CD4-positive, alpha-beta T cell (primary cell): ENCODE measurements at regions not wholly inside any gene's neighbourhood (a gene's known extent, or its start where the extent isn't known, plus 50 kb on each side); places are given as distances from the start of the nearest gene placed in this dataset.

Source experiments
- ATAC-seq: fragments of 200-7000 bp; cut with Tn5 transposase; one replicate; pipeline ENCODE4 v1.10.0; 2022; ENCODE audit warnings: mild to moderate bottlenecking; ENCODE audit not compliant: poor library complexity
- CTCF ChIA-PET: fragments of 350-600 bp; sonication (Branson Sonifier 250); formaldehyde crosslinking; loops from one replicate; lab custom pipeline; 2021; ENCODE audit warnings: antibody characterized with exemption, inconsistent platforms; lab: Charles Lee
- POLR2A ChIA-PET: fragments of 350-600 bp; sonication (Branson Sonifier 250); formaldehyde crosslinking; loops from one replicate; lab custom pipeline; 2021; ENCODE audit warnings: antibody characterized with exemption, inconsistent platforms; lab: Charles Lee
- DNase-seq, 14 experiments: peaks; one replicate each; pipeline ENCODE4 v3.0.0-alpha.2; 2013 to 2020; ENCODE audit warnings: mixed read lengths in 2 of 14
- H3K27ac ChIP-seq, 2 donors: one replicate each; pipeline versions ENCODE4 v1.5.1 to v1.7.0; 2013; ENCODE audit warnings: low read length in 2 of 2, low read depth in 1 of 2, mild to moderate bottlenecking in 1 of 2
- H3K27me3 ChIP-seq, 2 experiments: 1 replicate in 1 of 2; 2 replicates in 1 of 2; pipeline versions ENCODE4 v1.6.1 to v1.7.0; 2013; ENCODE audit warnings: low read length in 2 of 2, control low read depth in 1 of 2, mild to moderate bottlenecking in 1 of 2, moderate library complexity in 1 of 2; ENCODE audit not compliant: insufficient read depth in 2 of 2, control insufficient read depth in 1 of 2
- H3K36me3 ChIP-seq: one replicate; pipeline ENCODE4 v1.6.1; 2013; ENCODE audit warnings: low read length, control low read depth; ENCODE audit not compliant: insufficient read depth
- H3K4me1 ChIP-seq: one replicate; pipeline ENCODE4 v1.6.1; 2013; ENCODE audit warnings: low read length, control low read depth; ENCODE audit not compliant: insufficient read depth
- H3K4me3 ChIP-seq: one replicate; pipeline ENCODE4 v1.5.1; 2013; ENCODE audit warnings: mild to moderate bottlenecking, low read length, moderate library complexity
- H3K9me3 ChIP-seq, 2 experiments: 1 replicate in 1 of 2; 2 replicates in 1 of 2; pipeline versions ENCODE4 v1.6.1 to v1.7.0; 2013; ENCODE audit warnings: low read length in 2 of 2, mild to moderate bottlenecking in 2 of 2, control low read depth in 1 of 2, moderate library complexity in 1 of 2; ENCODE audit not compliant: control insufficient read depth in 1 of 2, insufficient read depth in 1 of 2
- H3K27ac Mint-ChIP-seq: one replicate; pipeline ENCODE4 v1.8.0; 2020; ENCODE audit warnings: mixed read lengths
- H3K27me3 Mint-ChIP-seq: one replicate; pipeline ENCODE4 v1.8.0; 2021; ENCODE audit warnings: mixed read lengths
- H3K36me3 Mint-ChIP-seq: one replicate; pipeline ENCODE4 v1.8.0; 2021; ENCODE audit warnings: low read depth, mixed read lengths
- H3K4me1 Mint-ChIP-seq: one replicate; pipeline ENCODE4 v1.8.0; 2021; ENCODE audit warnings: low read depth, mixed read lengths
- H3K4me3 Mint-ChIP-seq: one replicate; pipeline ENCODE4 v1.8.0; 2020; ENCODE audit warnings: mild to moderate bottlenecking, mixed read lengths
- H3K9me3 Mint-ChIP-seq: one replicate; pipeline ENCODE4 v1.8.0; 2020; ENCODE audit warnings: mixed read lengths
- intact Hi-C, 2 experiments: fragments of 100-400 bp; cut with DNase I in 1 of 2; cut with micrococcal nuclease in 1 of 2; formaldehyde crosslinking; loops; one replicate each; pipeline versions ENCODE4 v1.15.1 to v1.9.0; 2023 to 2025; cut with DNase I, micrococcal nuclease
- TF ChIP-seq, protein P1 (sequence below): fragments of 200-600 bp; IDR thresholded peaks from one replicate; pipeline ENCODE4 v1.8.0; 2022; ENCODE audit warnings: antibody characterized with exemption, mild to moderate bottlenecking

DNA sequence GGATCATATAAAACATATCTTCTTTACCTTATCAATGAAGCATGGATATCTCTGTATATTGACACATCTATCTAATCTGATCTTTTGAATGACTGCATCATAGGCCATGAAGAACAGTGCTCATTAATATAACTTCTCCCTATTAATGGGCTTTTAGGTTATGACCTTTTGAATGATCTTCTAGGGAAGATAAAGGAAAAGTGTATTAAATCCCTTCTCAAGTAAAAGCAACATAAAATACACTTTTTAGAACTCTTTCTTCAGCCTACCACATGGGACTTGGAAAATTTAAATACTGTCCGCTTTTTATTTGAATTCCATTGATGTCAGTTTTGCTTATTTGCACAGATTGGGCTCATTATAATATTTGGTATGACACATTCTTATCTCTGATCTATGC is 425.4 kb downstream of the MED13L start:
- Histone ChIP-seq H3K4me1 (no peaks in the 10 kb centered on the region), H3K27me3 (peaks cover 3 to 4% of the 10 kb centered on the region in 2 experiments), H3K36me3 (no peaks in the 10 kb centered on the region), H3K27ac (no peak overlapping the region), H3K9me3 (peaks cover 0 to 4% of the 10 kb centered on the region in 2 experiments), H3K4me3 (no peak overlapping the region)
- TF ChIP-seq, protein P1, sequence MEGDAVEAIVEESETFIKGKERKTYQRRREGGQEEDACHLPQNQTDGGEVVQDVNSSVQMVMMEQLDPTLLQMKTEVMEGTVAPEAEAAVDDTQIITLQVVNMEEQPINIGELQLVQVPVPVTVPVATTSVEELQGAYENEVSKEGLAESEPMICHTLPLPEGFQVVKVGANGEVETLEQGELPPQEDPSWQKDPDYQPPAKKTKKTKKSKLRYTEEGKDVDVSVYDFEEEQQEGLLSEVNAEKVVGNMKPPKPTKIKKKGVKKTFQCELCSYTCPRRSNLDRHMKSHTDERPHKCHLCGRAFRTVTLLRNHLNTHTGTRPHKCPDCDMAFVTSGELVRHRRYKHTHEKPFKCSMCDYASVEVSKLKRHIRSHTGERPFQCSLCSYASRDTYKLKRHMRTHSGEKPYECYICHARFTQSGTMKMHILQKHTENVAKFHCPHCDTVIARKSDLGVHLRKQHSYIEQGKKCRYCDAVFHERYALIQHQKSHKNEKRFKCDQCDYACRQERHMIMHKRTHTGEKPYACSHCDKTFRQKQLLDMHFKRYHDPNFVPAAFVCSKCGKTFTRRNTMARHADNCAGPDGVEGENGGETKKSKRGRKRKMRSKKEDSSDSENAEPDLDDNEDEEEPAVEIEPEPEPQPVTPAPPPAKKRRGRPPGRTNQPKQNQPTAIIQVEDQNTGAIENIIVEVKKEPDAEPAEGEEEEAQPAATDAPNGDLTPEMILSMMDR, result no peak
- DNase-seq (no peak), ATAC-seq (no peak)
- intact Hi-C loops, result no loop called here
- CTCF ChIA-PET, result no interaction called here
- POLR2A ChIA-PET, result no interaction called here
- Mint-ChIP-seq H3K4me3 (no peak overlapping the region), H3K9me3 (no peaks in the 10 kb centered on the region), H3K4me1 (no peaks in the 10 kb centered on the region), H3K27ac (no peak overlapping the region), H3K27me3 (peaks cover 11% of the 10 kb centered on the region), H3K36me3 (no peaks in the 10 kb centered on the region)

DNA sequence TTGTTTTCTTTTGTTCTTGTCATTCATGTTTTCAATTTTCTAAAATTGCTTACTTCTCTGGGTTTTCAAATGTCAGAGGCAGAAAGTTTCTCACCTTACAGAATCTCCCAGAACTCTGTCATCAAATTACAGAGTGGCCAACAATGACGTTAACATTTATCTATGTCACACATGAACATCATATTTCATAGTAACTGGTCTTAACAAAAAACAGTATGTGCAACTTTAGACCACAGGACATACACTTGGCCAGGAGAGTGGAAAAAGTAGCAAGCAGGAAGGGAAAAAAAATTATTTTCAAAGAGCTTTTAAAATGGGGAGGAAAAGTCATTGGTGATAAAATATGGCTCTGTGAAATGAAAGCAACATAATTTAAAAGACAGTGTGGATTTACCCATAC is 426.5 kb downstream of the MED13L start:
- Histone ChIP-seq H3K9me3 (peaks cover 0 to 4% of the 10 kb centered on the region in 2 experiments), H3K4me3 (no peak overlapping the region), H3K27ac (no peak overlapping the region), H3K4me1 (no peaks in the 10 kb centered on the region), H3K27me3 (peaks cover 3 to 4% of the 10 kb centered on the region in 2 experiments), H3K36me3 (no peaks in the 10 kb centered on the region)
- no peak overlapping the region for H3K4me3 Mint-ChIP-seq
- ChIA-PET CTCF (no interaction called here), POLR2A (no interaction called here)
- intact Hi-C loops, result no loop called here
- peaks cover 7% of the 10 kb centered on the region for H3K27me3 Mint-ChIP-seq
- no peaks in the 10 kb centered on the region for H3K36me3 Mint-ChIP-seq
- ATAC-seq, result no peak
- no peak for DNase-seq
- H3K9me3 Mint-ChIP-seq, result no peaks in the 10 kb centered on the region
- TF ChIP-seq, protein P1, result no peak
- H3K27ac Mint-ChIP-seq, result no peak overlapping the region
- no peaks in the 10 kb centered on the region for H3K4me1 Mint-ChIP-seq

DNA sequence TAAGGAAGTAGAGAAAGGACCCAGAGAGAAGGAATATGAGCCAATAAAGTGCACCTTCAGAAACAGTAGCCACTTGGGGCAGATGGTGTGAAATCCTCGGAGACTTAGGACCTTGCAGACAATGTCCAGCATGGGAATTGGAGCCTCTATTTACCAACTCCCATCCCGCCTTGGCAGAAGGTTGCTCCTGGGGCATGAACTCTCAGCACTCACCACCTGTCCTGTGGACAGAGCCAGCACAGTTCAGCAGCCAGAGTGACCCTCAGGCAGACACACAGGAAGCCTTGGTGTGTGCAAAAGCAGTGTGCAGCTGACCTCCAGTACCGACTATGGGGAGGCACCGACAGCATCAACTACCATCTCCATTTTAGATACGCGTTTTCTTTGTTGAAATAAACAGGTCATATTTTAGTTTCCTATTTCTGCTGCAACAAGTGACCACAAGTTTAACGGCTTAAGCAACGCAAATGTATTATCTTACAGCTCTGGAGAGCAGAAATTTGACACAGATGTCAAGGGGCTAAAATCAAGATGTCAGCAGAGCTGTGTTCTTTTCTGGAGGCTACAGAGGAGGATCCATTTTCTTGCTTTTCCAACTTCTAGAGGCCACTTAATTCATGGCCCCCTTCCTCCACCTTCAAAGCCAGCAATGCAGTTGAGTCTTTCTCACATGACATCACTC is 428.1 kb downstream of the MED13L start:
- no peak overlapping the region for H3K4me3 ChIP-seq
- Mint-ChIP-seq H3K4me1 (no peaks in the 10 kb centered on the region), H3K4me3 (no peak overlapping the region), H3K27me3 (peaks cover 8% of the 10 kb centered on the region), H3K27ac (no peak overlapping the region), H3K36me3 (no peaks in the 10 kb centered on the region), H3K9me3 (no peaks in the 10 kb centered on the region)
- H3K4me1 ChIP-seq, result no peaks in the 10 kb centered on the region
- ATAC-seq, result no peak
- POLR2A ChIA-PET, result no interaction called here
- no peak for DNase-seq
- peaks cover 3 to 4% of the 10 kb centered on the region in 2 experiments for H3K27me3 ChIP-seq
- H3K9me3 ChIP-seq, result peaks cover 0 to 4% of the 10 kb centered on the region in 2 experiments
- intact Hi-C loops, result no loop called here
- TF ChIP-seq, protein P1, result no peak
- H3K27ac ChIP-seq, result no peak overlapping the region
- CTCF ChIA-PET, result no interaction called here
- H3K36me3 ChIP-seq, result no peaks in the 10 kb centered on the region
